Loucy (cell line): ENCODE measurements at regions not wholly inside any gene's neighbourhood (a gene's known extent, or its start where the extent isn't known, plus 50 kb on each side); places are given as distances from the start of the nearest gene placed in this dataset.

ENCODE experiments used
- EZH2phosphoT487 ChIP-seq: fragments of 200-600 bp; IDR thresholded peaks from 2 replicates; pipeline ENCODE4 v1.6.1; 2018; ENCODE audit warnings: antibody characterized with exemption, mild to moderate bottlenecking, moderate library complexity, borderline replicate concordance
- TF ChIP-seq, protein P1 (sequence below): fragments of 200-600 bp; sonication (generic); conservative IDR thresholded peaks from 2 replicates; pipeline ENCODE4 v1.5.1; 2014; ENCODE audit warnings: mild to moderate bottlenecking, antibody characterized with exemption, low read length

DNA sequence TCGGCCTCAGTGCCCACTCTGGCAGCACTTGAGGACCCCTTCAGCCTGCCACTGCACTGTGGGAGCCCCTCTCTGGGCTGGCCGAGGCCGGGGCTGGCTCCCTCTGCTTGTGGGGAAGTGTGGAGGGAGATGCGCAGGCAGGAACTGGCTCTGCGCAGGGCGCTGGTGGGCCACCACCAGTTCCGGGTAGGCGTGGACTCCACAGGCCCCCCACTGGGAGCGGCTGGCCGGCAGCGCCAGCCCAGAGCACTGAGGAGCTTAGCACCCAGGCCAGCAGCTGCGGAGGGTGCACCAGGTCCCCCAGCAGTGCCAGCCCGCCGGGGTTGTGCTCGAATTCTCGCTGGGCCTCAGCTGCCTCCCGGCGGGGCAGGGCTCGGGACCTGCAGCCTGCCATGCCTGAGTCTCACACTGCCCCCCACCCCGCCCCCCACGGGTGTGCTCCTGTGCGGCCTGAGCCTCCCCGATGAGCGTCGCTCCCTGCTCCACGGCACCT, 216.9 kb upstream of the TACR3 start:
- TF ChIP-seq EZH2phosphoT487: no peak
- TF ChIP-seq, protein P1, sequence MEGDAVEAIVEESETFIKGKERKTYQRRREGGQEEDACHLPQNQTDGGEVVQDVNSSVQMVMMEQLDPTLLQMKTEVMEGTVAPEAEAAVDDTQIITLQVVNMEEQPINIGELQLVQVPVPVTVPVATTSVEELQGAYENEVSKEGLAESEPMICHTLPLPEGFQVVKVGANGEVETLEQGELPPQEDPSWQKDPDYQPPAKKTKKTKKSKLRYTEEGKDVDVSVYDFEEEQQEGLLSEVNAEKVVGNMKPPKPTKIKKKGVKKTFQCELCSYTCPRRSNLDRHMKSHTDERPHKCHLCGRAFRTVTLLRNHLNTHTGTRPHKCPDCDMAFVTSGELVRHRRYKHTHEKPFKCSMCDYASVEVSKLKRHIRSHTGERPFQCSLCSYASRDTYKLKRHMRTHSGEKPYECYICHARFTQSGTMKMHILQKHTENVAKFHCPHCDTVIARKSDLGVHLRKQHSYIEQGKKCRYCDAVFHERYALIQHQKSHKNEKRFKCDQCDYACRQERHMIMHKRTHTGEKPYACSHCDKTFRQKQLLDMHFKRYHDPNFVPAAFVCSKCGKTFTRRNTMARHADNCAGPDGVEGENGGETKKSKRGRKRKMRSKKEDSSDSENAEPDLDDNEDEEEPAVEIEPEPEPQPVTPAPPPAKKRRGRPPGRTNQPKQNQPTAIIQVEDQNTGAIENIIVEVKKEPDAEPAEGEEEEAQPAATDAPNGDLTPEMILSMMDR: no peak
